ENCODE measurements at regions not wholly inside any gene's neighbourhood (a gene's known extent, or its start where the extent isn't known, plus 50 kb on each side); places are given as distances from the start of the nearest gene placed in this dataset.

- TF ChIP-seq POLR2A (IDR thresholded peaks at IDR 0.05; ENCODE audit: low read length) (no peak), GATA1 (IDR thresholded peaks at IDR 0.05; ENCODE audit: low read depth, low read length) (no peak)
Measured at GRCh38 chr9:87270221-87270847, 227.3 kb upstream of the DAPK1 start.
